ENCODE measurements at regions not wholly inside any gene's neighbourhood (a gene's known extent, or its start where the extent isn't known, plus 50 kb on each side); places are given as distances from the start of the nearest gene placed in this dataset.

- no peak for DNase-seq
Measured at GRCh38 chr11:103530257-103530656, 421.0 kb downstream of the DYNC2H1 start.

DNA sequence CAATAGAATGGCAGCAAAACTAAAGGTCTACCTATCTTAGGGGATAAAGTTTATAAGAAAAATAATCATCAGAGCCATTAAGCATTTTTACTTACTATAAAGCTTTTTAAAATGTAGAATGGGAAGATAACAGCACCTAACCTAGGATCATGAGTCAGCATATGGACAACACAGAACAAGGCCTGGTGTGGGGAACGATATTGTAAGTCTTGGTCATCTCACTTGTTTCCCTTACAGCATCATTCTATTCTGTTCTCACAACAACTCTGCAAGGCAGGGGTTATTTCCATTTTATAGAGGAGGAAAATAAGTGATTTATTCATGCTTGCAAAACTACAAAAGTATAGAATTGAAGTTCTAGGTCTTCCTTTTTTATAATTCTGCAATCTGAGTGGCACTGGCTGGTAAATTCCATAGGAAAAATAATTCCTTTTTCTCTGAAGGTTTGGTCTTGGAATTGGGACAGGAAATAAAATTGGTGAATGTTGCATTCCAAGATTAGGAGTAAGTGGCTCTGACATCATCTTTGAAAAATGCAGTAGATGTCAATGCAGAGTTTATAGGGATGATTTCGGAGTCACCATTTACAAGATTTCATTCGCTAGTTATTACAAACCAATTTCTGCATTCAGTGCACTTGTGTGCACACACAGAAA lies 423.0 kb downstream of the DYNC2H1 start:
- DNase-seq: no peak

DNA sequence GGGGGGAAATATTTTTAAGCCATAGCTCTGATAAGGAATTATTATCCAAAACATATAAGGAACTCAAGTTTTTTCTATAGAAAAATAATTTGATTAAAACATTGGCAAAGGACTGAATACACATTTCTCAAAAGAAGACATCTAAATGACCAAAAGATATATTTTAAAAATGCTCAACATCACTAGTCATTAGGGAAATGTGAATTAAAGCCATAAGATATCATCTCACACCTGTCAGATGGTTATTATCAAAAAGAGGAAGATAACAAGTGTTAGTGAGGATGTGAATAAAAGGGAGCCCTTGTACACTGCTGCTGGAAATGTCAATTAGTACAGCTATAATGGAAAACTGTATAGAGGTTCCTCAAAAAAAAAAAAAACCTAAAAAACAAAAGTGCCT lies 425.0 kb downstream of the DYNC2H1 start:
- DNase-seq: no peak

- DNase-seq: no peak
Measured at GRCh38 chr11:103534959-103535358, 425.7 kb downstream of the DYNC2H1 start.

DNA sequence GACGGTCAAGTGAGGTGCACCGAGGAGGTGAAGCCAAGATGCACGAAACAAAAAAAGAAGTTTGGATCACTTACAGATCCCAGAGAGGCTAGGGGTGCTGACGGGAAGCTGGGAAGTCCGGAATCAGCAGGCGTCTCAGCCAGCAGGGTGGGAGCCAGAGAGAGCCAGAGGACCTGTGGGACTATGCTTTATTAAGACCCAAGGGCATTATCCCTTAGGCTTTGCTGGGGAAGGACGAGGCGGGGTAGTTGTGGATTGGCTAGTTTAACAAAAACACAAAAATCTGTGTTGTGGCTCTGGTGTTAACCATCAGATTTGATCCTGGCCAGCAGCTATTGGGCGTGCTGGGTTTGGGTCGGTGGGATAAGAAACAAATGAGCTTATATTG lies 427.1 kb downstream of the DYNC2H1 start:
- no peak for DNase-seq

- no peak for DNase-seq
Measured at GRCh38 chr11:103537904-103538502, 428.8 kb downstream of the DYNC2H1 start.

GRCh38 chr11:103539166-103539565 lies 429.9 kb downstream of the DYNC2H1 start:
- no peak for DNase-seq

GRCh38 chr11:103541186-103541795 lies 432.1 kb downstream of the DYNC2H1 start:
- DNase-seq: no peak

DNA sequence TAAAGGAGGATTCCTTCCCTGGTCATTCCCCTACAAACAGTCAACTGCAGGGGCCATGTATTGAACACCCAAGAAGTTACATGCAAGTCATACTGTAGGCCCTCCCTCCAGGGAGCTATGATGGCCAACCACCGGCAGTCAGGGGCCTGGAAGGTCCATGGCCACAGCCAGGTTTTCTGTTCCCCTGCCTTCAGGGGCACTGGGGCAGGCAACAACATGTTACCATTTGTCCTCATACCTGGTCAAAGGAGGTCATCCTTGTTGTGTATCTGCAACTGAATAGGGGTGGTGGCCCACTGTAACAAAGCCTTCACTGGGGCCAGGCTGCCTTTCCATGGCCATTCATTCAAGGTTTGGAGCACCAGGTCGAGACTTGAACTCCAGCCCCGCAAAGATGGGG lies 433.6 kb downstream of the DYNC2H1 start:
- no peak for DNase-seq

DNA sequence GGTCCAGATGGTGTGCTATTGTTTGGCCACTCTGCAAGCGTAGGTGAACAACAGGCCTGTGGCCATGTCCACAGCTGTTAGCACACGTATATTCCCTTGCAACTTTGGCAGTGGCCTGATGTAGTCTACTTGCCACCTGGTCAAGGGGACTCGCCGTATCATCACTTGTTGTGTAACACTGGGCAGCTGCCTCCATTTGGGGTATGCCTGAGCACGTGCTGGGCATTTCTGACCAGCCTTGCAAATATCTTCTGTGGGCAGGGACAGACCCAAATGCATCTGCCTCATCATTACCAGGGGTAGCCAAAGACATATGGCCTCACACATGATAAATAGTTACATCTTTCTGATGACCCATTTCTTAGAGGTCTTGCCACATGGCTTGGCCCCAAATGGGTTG lies 434.2 kb downstream of the DYNC2H1 start:
- no peak for DNase-seq

- no peak for DNase-seq
Measured at GRCh38 chr11:103544874-103545273, 435.6 kb downstream of the DYNC2H1 start.

- no peak for DNase-seq
Measured at GRCh38 chr11:103545551-103545950, 436.3 kb downstream of the DYNC2H1 start.

GRCh38 chr11:103546236-103546635 lies 437.0 kb downstream of the DYNC2H1 start:
- DNase-seq: no peak

- no peak for DNase-seq
Measured at GRCh38 chr11:103547024-103547423, 437.8 kb downstream of the DYNC2H1 start.

GRCh38 chr11:103547691-103548090 lies 438.5 kb downstream of the DYNC2H1 start:
- no peak for DNase-seq

DNA sequence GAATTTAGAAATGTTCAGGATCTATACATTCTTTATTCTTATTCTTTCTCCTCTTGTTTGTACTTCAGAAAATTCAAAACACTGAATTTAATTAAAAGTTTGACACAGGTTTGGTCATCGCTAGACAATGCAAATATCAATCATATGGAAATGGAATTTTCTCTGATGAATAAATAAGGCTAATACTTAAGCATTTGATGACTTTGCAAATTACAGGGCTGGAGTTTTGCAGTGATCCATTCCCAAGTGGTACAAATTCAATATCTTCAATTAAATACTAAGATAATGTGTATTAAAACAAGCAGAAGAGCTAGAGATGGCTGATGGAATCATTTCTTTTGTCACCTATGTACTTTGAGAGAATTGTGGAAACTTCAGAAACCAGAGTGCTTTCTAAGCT lies 439.6 kb downstream of the DYNC2H1 start:
- DNase-seq: no peak

- DNase-seq: no peak
Measured at GRCh38 chr11:103550811-103551210, 441.6 kb downstream of the DYNC2H1 start.

DNA sequence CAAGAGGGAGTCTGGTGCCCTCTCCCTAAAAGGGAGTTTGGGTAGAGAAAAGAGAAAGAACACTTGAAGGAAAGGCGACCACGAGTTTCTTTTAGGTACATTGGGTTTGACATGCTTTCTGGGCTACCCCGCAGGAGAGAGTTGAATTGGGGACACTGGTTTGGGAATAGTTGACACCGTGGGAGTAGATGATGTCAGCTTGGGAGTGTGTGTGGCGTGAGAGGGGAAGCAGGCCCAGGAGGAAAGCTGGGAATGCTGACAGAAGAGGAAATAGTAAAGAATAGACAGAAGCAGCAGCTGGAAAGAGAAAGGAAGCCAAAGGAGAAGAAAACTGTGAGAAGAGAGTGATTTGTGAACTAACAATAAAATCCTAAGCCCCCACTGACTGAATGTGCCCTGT lies 442.9 kb downstream of the DYNC2H1 start:
- no peak for DNase-seq

DNA sequence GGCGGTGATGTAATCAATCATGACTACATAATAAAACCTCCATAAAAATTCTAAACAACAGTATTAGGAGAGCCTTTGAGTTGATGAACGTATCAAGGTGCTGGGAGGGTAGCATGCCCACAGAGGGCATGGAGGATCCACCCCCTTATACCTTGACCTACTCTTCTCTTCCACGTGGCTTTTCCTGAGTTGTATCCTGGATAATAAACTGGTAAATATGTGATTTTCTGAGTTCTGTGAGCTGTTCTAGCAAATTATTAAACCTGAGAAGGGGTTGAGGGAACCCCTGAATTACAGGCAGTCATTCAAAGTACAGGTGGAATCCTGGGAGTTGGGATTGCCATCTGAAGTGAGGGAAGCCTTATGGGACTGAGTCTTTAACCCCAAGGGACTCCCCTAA lies 446.9 kb downstream of the DYNC2H1 start:
- no peak for DNase-seq

DNA sequence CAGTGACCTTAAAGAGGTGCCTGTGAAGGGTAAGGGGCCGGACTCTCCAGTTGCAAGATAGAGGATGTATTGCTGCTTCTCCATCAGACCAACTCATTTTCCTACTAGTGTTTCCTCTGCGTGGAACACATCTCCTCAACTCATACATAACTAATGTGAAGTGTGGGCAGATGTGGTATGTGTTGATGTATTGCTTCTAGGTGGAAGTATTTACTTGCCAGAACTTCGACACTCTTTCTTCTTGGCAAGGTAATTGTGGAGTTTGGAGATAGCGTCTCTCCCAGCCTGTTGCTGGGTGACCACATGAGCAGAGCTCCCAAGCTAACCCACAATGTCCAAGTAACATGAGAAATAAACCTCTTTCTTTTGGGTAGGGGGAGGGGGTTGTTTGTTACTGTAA lies 456.9 kb downstream of the DYNC2H1 start:
- DNase-seq: no peak

GRCh38 chr11:103581760-103582159 lies 454.7 kb upstream of the DDI1 start:
- DNase-seq: no peak

- no peak for DNase-seq
Measured at GRCh38 chr11:103582351-103582909, 454.0 kb upstream of the DDI1 start.

- no peak for DNase-seq
Measured at GRCh38 chr11:103584021-103584420, 452.4 kb upstream of the DDI1 start.

GRCh38 chr11:103584720-103585119 lies 451.7 kb upstream of the DDI1 start:
- no peak for DNase-seq
